ENCODE measurements at regions not wholly inside any gene's neighbourhood (a gene's known extent, or its start where the extent isn't known, plus 50 kb on each side); places are given as distances from the start of the nearest gene placed in this dataset.

GRCh38 chr6:135667691-135668455, 170.3 kb upstream of the AHI1 start:
- peaks cover 8% of the 10 kb centered on the region; the same call in 1 of the 2 replicates for H3K4me1 ChIP-seq (ENCODE audit: insufficient read depth, low read length)
- no peaks in the 10 kb centered on the region for H3K36me3 ChIP-seq (ENCODE audit: low read depth, low read length)
- ATAC-seq = peak; percentile 50
- no TSS peak for BruUV-seq (replicated peaks)
- intact Hi-C loops (cut with micrococcal nuclease) = no loop called here
- ChIA-PET CTCF (no interaction called here), POLR2A (ENCODE audit: unreplicated experiment) (interaction anchor here (0.5 kb wide), 1 partner anchor 645 kb away, joined by 4 read pairs; no protein-coding TSS in a partner anchor)
- no peaks in the 10 kb centered on the region for H3K9me3 ChIP-seq (ENCODE audit: low read length)
- H3K4me2 ChIP-seq (ENCODE audit: low read length) = peak overlapping the region; percentile 82
- no peaks in the 10 kb centered on the region for H3F3A ChIP-seq (ENCODE audit: low read length, unreplicated experiment)
- no peak for TF ChIP-seq EZH2phosphoT487 (IDR thresholded peaks at IDR 0.05; ENCODE audit: borderline replicate concordance, low read length)
- H4K20me1 ChIP-seq (ENCODE audit: low read length) = no peaks in the 10 kb centered on the region
- peak overlapping the region; percentile 76 for H2AFZ ChIP-seq (ENCODE audit: low read length)
- peak overlapping the region; percentile 55 for H3K4me3 ChIP-seq (ENCODE audit: low read length)
- H3K9ac ChIP-seq (ENCODE audit: low read length) = no peak overlapping the region
- peak; percentile 54 for DNase-seq
- no peak overlapping the region for H3K27ac ChIP-seq (ENCODE audit: low read length)
- H3K79me2 ChIP-seq (ENCODE audit: low read length) = no peaks in the 10 kb centered on the region
- no peaks in the 10 kb centered on the region for H3K9me2 ChIP-seq (replicated peaks; ENCODE audit: low read length)
- no peaks in the 10 kb centered on the region for H3K27me3 ChIP-seq (ENCODE audit: low read length)

- H2AFZ ChIP-seq (ENCODE audit: low read length) = no peak overlapping the region
- H4K20me1 ChIP-seq (ENCODE audit: low read length) = no peaks in the 10 kb centered on the region
- H3K9me3 ChIP-seq (ENCODE audit: low read length) = no peaks in the 10 kb centered on the region
- CTCF ChIA-PET = no interaction called here
- no peaks in the 10 kb centered on the region for H3K9me2 ChIP-seq (replicated peaks; ENCODE audit: low read length)
- H3K4me1 ChIP-seq (ENCODE audit: insufficient read depth, low read length) = peaks cover 8% of the 10 kb centered on the region; the same call in 1 of the 2 replicates
- no TSS peak for BruUV-seq (replicated peaks)
- no peak overlapping the region for H3K27ac ChIP-seq (ENCODE audit: low read length)
- no peaks in the 10 kb centered on the region for H3K27me3 ChIP-seq (ENCODE audit: low read length)
- no peaks in the 10 kb centered on the region for H3K36me3 ChIP-seq (ENCODE audit: low read depth, low read length)
- H3K9ac ChIP-seq (ENCODE audit: low read length) = no peak overlapping the region
- no peak overlapping the region for H3K4me2 ChIP-seq (ENCODE audit: low read length)
- DNase-seq (no peak), ATAC-seq (no peak)
- no peaks in the 10 kb centered on the region for H3F3A ChIP-seq (ENCODE audit: low read length, unreplicated experiment)
- no peaks in the 10 kb centered on the region for H3K79me2 ChIP-seq (ENCODE audit: low read length)
- no peak overlapping the region for H3K4me3 ChIP-seq (ENCODE audit: low read length)
- no peak for TF ChIP-seq CTCF (conservative IDR thresholded peaks at IDR 0.05; ENCODE audit: low read depth, low read length)
- TF ChIP-seq EZH2 (IDR thresholded peaks at IDR 0.05; ENCODE audit: low read length, unreplicated experiment) = no peak
- no peak for TF ChIP-seq EZH2phosphoT487 (IDR thresholded peaks at IDR 0.05; ENCODE audit: borderline replicate concordance, low read length)
- intact Hi-C loops (cut with micrococcal nuclease) = no loop called here
- POLR2A ChIA-PET (ENCODE audit: unreplicated experiment) = no interaction called here
These were observed 174.7 kb upstream of the AHI1 start for GRCh38 chr6:135672256-135672655.

- H3K9ac ChIP-seq (ENCODE audit: low read length) = no peak overlapping the region
- H3K4me1 ChIP-seq (ENCODE audit: insufficient read depth, low read length) = no peaks in the 10 kb centered on the region; the same call in 1 of the 2 replicates
- H3K9me2 ChIP-seq (replicated peaks; ENCODE audit: low read length) = no peaks in the 10 kb centered on the region
- no peaks in the 10 kb centered on the region for H3K79me2 ChIP-seq (ENCODE audit: low read length)
- ATAC-seq (no peak), DNase-seq (no peak)
- TF ChIP-seq EZH2 (IDR thresholded peaks at IDR 0.05; ENCODE audit: low read length, unreplicated experiment) = no peak
- no peak for TF ChIP-seq EZH2phosphoT487 (IDR thresholded peaks at IDR 0.05; ENCODE audit: borderline replicate concordance, low read length)
- no peak for TF ChIP-seq CTCF (conservative IDR thresholded peaks at IDR 0.05; ENCODE audit: low read depth, low read length)
- no TSS peak for BruUV-seq (replicated peaks)
- ChIA-PET CTCF (no interaction called here), POLR2A (ENCODE audit: unreplicated experiment) (no interaction called here)
- no peaks in the 10 kb centered on the region for H3K9me3 ChIP-seq (ENCODE audit: low read length)
- H3K36me3 ChIP-seq (ENCODE audit: low read depth, low read length) = no peaks in the 10 kb centered on the region
- intact Hi-C loops (cut with micrococcal nuclease) = no loop called here
- no peaks in the 10 kb centered on the region for H3K27me3 ChIP-seq (ENCODE audit: low read length)
- H3F3A ChIP-seq (ENCODE audit: low read length, unreplicated experiment) = no peaks in the 10 kb centered on the region
- no peaks in the 10 kb centered on the region for H4K20me1 ChIP-seq (ENCODE audit: low read length)
- no peak overlapping the region for H3K27ac ChIP-seq (ENCODE audit: low read length)
- no peak overlapping the region for H2AFZ ChIP-seq (ENCODE audit: low read length)
- H3K4me2 ChIP-seq (ENCODE audit: low read length) = no peak overlapping the region
- no peak overlapping the region for H3K4me3 ChIP-seq (ENCODE audit: low read length)
These were observed 176.2 kb upstream of the AHI1 start for GRCh38 chr6:135673501-135674309.
